Naive thymus-derived CD4-positive, alpha-beta T cell (primary cell): ENCODE measurements at regions not wholly inside any gene's neighbourhood (a gene's known extent, or its start where the extent isn't known, plus 50 kb on each side); places are given as distances from the start of the nearest gene placed in this dataset.
"Not testable (repeated sequence)": the region's sequence is repeated elsewhere in the genome, so short reads cannot be mapped to it uniquely, and the experiment has no call there.

ENCODE experiments used
- ATAC-seq: fragments of 150-1000 bp; cut with Tn5 transposase; 2 replicates; pipeline ENCODE4 v1.10.0; 2021; ENCODE audit warnings: mild to moderate bottlenecking, moderate library complexity
- CTCF ChIA-PET: fragments of 350-600 bp; sonication (Branson Sonifier 250); formaldehyde crosslinking; loops from one replicate; lab custom pipeline; 2021; ENCODE audit warnings: antibody characterized with exemption; lab: Charles Lee
- POLR2A ChIA-PET: fragments of 350-600 bp; sonication (Branson Sonifier 250); formaldehyde crosslinking; loops from one replicate; lab custom pipeline; 2021; ENCODE audit warnings: antibody characterized with exemption, inconsistent platforms; lab: Charles Lee
- DNase-seq, 9 donors: peaks; one replicate each; pipeline versions ENCODE4 v3.0.0 to v3.0.0-alpha.2; 2020 to 2022; ENCODE audit warnings: mixed read lengths in 1 of 9
- H3K27ac ChIP-seq: one replicate; pipeline ENCODE4 v1.7.0; 2013; ENCODE audit warnings: mild to moderate bottlenecking, low read depth, low read length, moderate library complexity
- H3K27me3 ChIP-seq, 2 donors: one replicate each; pipeline ENCODE4 v1.7.0; 2013; ENCODE audit warnings: low read length in 2 of 2, mild to moderate bottlenecking in 2 of 2, moderate library complexity in 2 of 2; ENCODE audit not compliant: control insufficient read depth in 2 of 2, insufficient read depth in 2 of 2
- H3K36me3 ChIP-seq, 3 experiments: 1 replicate in 2 of 3; 2 replicates in 1 of 3; pipeline ENCODE4 v1.7.0; 2013; ENCODE audit warnings: low read length in 3 of 3, mild to moderate bottlenecking in 3 of 3, moderate library complexity in 1 of 3; ENCODE audit not compliant: insufficient read depth in 3 of 3, control insufficient read depth in 2 of 3
- H3K4me1 ChIP-seq, 2 donors: one replicate each; pipeline ENCODE4 v1.7.0; 2013; ENCODE audit warnings: low read length in 2 of 2, mild to moderate bottlenecking in 2 of 2, moderate library complexity in 1 of 2; ENCODE audit not compliant: control insufficient read depth in 2 of 2, insufficient read depth in 2 of 2
- H3K4me3 ChIP-seq: 2 replicates; pipeline ENCODE4 v1.7.0; 2013; ENCODE audit warnings: mild to moderate bottlenecking, low read length
- H3K9me3 ChIP-seq, 3 experiments: 1 replicate in 2 of 3; 2 replicates in 1 of 3; pipeline ENCODE4 v1.7.0; 2013; ENCODE audit warnings: low read length in 3 of 3; ENCODE audit not compliant: control insufficient read depth in 2 of 3
- H3K27ac Mint-ChIP-seq, 9 donors: one replicate each; pipeline ENCODE4 v1.8.0; 2020 to 2022; ENCODE audit warnings: mixed read lengths in 9 of 9, mild to moderate bottlenecking in 8 of 9, moderate library complexity in 5 of 9, inconsistent platforms in 2 of 9
- H3K27me3 Mint-ChIP-seq, 5 donors: one replicate each; pipeline ENCODE4 v1.8.0; 2021 to 2022; ENCODE audit warnings: mixed read lengths in 5 of 5, mild to moderate bottlenecking in 1 of 5
- H3K36me3 Mint-ChIP-seq, 5 donors: one replicate each; pipeline ENCODE4 v1.8.0; 2020 to 2022; ENCODE audit warnings: mixed read lengths in 5 of 5, mild to moderate bottlenecking in 3 of 5, inconsistent platforms in 1 of 5
- H3K4me1 Mint-ChIP-seq, 7 donors: one replicate each; pipeline ENCODE4 v1.8.0; 2020 to 2022; ENCODE audit warnings: mixed read lengths in 7 of 7, mild to moderate bottlenecking in 3 of 7, inconsistent platforms in 1 of 7
- H3K4me3 Mint-ChIP-seq, 10 donors: one replicate each; pipeline ENCODE4 v1.8.0; 2020 to 2022; ENCODE audit warnings: mild to moderate bottlenecking in 10 of 10, mixed read lengths in 10 of 10, moderate library complexity in 6 of 10, inconsistent platforms in 2 of 10
- H3K9me3 Mint-ChIP-seq, 11 donors: one replicate each; pipeline ENCODE4 v1.8.0; 2020 to 2022; ENCODE audit warnings: mixed read lengths in 11 of 11, mild to moderate bottlenecking in 4 of 11, inconsistent platforms in 1 of 11, moderate library complexity in 1 of 11
- intact Hi-C, 2 donors: fragments of 100-400 bp; cut with micrococcal nuclease; formaldehyde crosslinking; loops; one replicate each; pipeline ENCODE4 v1.15.1; 2023

DNA sequence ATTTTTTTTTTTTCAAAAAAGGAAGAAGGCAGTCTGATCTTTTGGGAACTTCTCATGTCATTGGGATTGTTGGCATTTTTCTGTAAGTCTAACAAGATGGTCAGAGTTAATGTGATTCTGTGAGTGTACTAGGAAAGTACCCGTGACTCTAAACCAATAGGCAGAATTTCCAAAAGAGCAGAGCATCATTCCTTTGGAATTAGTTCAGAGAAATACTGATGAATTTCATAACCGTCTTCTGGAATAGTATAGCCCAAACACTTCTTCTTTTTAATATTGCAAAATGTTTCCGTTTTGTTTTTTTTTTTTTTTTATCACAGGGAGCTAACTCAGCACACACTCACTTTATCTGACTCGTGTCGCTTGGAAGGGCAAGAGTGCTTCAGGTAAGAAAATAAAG is 407.4 kb downstream of the DTWD2 start:
- H3K4me1 ChIP-seq = no peaks in the 10 kb centered on the region
- Mint-ChIP-seq H3K27ac (no peak overlapping the region), H3K4me1 (no peaks in the 10 kb centered on the region), H3K27me3 (no peaks in the 10 kb centered on the region), H3K4me3 (no peak overlapping the region), H3K9me3 (peaks cover 0 to 6% (median 0%) of the 10 kb centered on the region in 11 donors), H3K36me3 (no peaks in the 10 kb centered on the region)
- no peaks in the 10 kb centered on the region for H3K27me3 ChIP-seq
- H3K4me3 ChIP-seq = no peak overlapping the region
- ATAC-seq (no peak), DNase-seq (no peak)
- H3K36me3 ChIP-seq = no peaks in the 10 kb centered on the region
- no peak overlapping the region for H3K27ac ChIP-seq
- ChIA-PET POLR2A (no interaction called here), CTCF (no interaction called here)
- intact Hi-C loops = no loop called here
- H3K9me3 ChIP-seq = no peaks in the 10 kb centered on the region

DNA sequence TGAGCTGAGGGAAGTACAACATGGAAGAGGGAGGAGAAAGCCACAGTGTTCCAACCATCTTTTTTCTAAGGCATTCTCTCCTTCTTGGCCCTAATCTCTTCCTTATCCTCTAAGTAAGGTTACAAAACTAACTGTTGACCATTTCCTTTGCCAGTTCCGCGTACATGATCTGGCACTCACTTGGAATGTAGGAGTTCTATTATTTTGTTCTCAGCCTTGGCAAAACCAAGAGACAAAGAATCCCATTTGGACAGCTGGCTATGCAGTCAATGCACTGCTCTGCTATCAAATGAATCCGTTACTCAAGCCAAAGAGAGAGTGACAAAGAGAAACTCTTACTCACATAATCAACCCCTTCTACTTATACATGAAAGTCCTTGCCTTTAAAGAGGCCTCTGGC is 410.3 kb downstream of the DTWD2 start:
- Histone ChIP-seq H3K36me3 (no peaks in the 10 kb centered on the region), H3K4me3 (no peak overlapping the region), H3K27ac (no peak overlapping the region), H3K27me3 (no peaks in the 10 kb centered on the region), H3K4me1 (no peaks in the 10 kb centered on the region), H3K9me3 (no peaks in the 10 kb centered on the region)
- ATAC-seq = no peak
- DNase-seq = no peak
- H3K4me3 Mint-ChIP-seq = no peak overlapping the region
- ChIA-PET CTCF (no interaction called here), POLR2A (no interaction called here)
- no peaks in the 10 kb centered on the region for H3K4me1 Mint-ChIP-seq
- H3K36me3 Mint-ChIP-seq = no peaks in the 10 kb centered on the region
- intact Hi-C loops = no loop called here
- peaks cover 0 to 8% (median 0%) of the 10 kb centered on the region in 11 donors for H3K9me3 Mint-ChIP-seq
- no peaks in the 10 kb centered on the region for H3K27me3 Mint-ChIP-seq
- H3K27ac Mint-ChIP-seq = no peak overlapping the region

DNA sequence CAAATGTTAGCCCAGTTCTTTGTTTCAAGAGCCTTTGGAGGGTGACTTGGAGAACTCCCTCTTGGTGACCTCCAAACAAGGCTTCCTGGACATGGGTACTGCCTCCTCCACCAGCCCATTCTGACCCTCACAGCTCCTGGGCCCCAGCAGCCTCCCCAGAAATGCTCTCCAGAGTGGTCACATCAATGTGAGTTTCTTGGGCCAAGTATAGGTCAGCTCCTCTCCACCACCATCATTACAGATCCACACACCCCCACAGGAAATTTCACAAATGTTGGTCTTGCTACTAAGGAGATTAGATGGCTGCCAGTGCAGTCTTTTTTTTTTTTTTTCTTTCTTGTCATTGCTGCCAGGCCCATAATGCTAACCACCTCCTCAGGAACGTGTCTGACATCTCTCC is 410.7 kb downstream of the DTWD2 start:
- Mint-ChIP-seq H3K36me3 (no peaks in the 10 kb centered on the region), H3K4me1 (no peaks in the 10 kb centered on the region), H3K27me3 (peaks cover 0 to 4% (median 0%) of the 10 kb centered on the region in 5 donors), H3K4me3 (no peak overlapping the region), H3K9me3 (peaks cover 0 to 10% (median 0%) of the 10 kb centered on the region in 11 donors), H3K27ac (no peak overlapping the region)
- CTCF ChIA-PET = no interaction called here
- intact Hi-C loops = no loop called here
- no peaks in the 10 kb centered on the region for H3K9me3 ChIP-seq
- no peak overlapping the region for H3K27ac ChIP-seq
- POLR2A ChIA-PET = no interaction called here
- ATAC-seq (no peak), DNase-seq (no peak)
- H3K4me3 ChIP-seq = no peak overlapping the region
- H3K27me3 ChIP-seq = no peaks in the 10 kb centered on the region
- H3K36me3 ChIP-seq = no peaks in the 10 kb centered on the region
- H3K4me1 ChIP-seq = no peaks in the 10 kb centered on the region

DNA sequence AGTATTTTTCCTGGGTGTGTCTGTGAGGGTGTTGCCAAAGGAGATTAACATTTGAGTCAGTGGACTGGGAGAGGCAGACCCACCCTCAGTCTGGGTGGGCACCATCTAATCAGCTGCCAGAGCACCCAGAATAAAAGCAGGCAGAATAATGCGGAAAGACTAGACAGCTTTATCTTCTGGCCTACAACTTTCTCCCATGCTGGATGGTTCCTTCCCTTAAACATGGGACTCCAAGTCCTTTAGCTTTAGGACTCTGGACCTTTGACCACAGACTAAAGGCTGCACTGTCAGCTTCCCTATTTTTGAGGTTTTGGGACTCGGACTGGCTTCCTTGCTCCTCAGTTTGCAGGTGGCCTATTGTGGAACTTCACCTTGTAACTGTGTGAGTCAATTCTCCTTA is 418.1 kb downstream of the DTWD2 start:
- H3K27me3 ChIP-seq, H3K4me1 ChIP-seq, H3K36me3 ChIP-seq, intact Hi-C loops, DNase-seq, H3K27ac ChIP-seq, H3K4me3 Mint-ChIP-seq, CTCF ChIA-PET, H3K27ac Mint-ChIP-seq, H3K27me3 Mint-ChIP-seq, H3K4me3 ChIP-seq, POLR2A ChIA-PET, H3K9me3 ChIP-seq, ATAC-seq, H3K4me1 Mint-ChIP-seq, H3K36me3 Mint-ChIP-seq: not testable (repeated sequence)
- H3K9me3 Mint-ChIP-seq = peaks cover 0 to 12% (median 0%) of the 10 kb centered on the region in 11 donors

DNA sequence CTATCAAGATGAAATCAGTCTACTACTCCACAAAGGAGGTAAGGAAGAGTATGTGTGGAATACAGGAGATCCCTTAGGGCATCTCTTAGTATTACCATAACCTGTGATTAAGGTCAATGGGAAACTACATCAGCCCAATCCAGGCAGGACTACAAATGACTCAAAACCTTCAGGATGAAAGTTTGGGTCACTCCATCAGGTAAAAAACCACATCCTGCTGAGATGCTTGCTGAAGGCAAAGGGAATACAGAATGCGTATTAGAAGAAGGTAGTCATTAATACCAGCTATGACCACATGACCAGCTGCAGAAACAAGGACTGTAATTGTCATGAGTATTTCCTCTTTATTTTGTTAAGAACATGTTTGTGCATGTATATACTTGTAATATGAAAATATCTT is 418.8 kb downstream of the DTWD2 start:
- H3K36me3 Mint-ChIP-seq, H3K9me3 ChIP-seq, POLR2A ChIA-PET, DNase-seq, H3K27ac Mint-ChIP-seq, H3K4me3 Mint-ChIP-seq, H3K27ac ChIP-seq, H3K4me1 ChIP-seq, CTCF ChIA-PET, ATAC-seq, H3K9me3 Mint-ChIP-seq, H3K27me3 ChIP-seq, H3K27me3 Mint-ChIP-seq, H3K4me1 Mint-ChIP-seq, intact Hi-C loops, H3K36me3 ChIP-seq, H3K4me3 ChIP-seq: not testable (repeated sequence)

DNA sequence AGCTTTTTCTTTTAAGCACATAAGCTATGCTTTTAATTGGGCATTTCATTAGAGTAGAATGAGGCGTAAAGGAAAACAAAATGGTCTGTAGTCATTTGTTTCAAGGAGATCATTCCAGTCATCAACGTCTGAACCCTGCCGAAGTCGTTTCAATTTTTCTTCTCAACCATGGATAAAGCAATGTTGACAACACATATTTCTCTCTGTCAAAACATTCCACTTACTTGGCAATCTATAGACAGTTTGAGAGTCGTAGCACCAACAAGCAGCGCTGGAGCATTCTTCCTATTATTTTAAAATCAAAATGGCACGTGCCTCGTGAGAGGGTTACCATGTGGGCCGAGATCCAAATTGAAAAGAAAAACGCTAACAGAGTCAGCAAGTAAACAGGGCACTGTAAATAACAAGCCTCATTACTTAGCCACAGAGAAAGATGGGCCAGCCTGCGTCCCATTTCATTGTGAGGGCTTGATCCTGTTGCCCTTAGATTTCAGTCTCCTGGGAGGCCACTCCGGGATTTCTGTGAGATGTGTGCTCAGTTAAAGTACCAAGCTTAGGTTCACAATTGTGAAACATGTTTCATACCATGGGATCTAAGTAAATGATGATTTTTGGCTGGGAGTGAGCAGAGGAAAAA is 422.9 kb downstream of the DTWD2 start:
- CTCF ChIA-PET = no interaction called here
- Mint-ChIP-seq H3K4me1 (no peaks in the 10 kb centered on the region), H3K27ac (no peak overlapping the region), H3K27me3 (no peaks in the 10 kb centered on the region), H3K9me3 (peaks cover 0 to 7% (median 0%) of the 10 kb centered on the region in 11 donors), H3K4me3 (no peak overlapping the region), H3K36me3 (no peaks in the 10 kb centered on the region)
- POLR2A ChIA-PET = no interaction called here
- no peak overlapping the region for H3K4me3 ChIP-seq
- DNase-seq (no peak), ATAC-seq (no peak)
- H3K27ac ChIP-seq = no peak overlapping the region
- H3K36me3 ChIP-seq = no peaks in the 10 kb centered on the region
- no peaks in the 10 kb centered on the region for H3K4me1 ChIP-seq
- intact Hi-C loops = no loop called here
- H3K27me3 ChIP-seq = no peaks in the 10 kb centered on the region
- H3K9me3 ChIP-seq = no peaks in the 10 kb centered on the region

DNA sequence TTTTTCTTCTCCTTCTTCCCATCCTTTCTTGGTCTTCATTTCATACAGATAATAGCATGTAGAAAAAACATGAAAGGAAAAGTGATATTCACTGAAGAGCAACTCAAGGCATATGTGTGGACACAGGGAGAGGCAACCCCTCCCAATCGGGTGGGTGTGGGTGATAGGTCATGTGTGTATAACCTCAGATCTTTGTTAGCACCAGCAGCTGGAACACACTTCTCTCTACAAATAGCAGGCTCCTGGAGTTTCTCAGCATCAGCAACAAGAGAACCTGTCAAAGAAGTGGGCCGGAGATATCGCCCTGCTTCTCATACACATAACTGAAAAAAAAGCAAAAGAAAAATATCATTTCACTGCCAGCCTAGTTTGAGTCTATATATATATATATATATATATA is 426.4 kb downstream of the DTWD2 start:
- no peaks in the 10 kb centered on the region for H3K9me3 ChIP-seq
- Mint-ChIP-seq H3K4me3 (no peak overlapping the region), H3K27me3 (no peaks in the 10 kb centered on the region), H3K9me3 (peaks cover 0 to 3% (median 0%) of the 10 kb centered on the region in 11 donors), H3K4me1 (no peaks in the 10 kb centered on the region), H3K27ac (no peak overlapping the region), H3K36me3 (no peaks in the 10 kb centered on the region)
- no peak for DNase-seq
- H3K4me1 ChIP-seq = no peaks in the 10 kb centered on the region
- H3K4me3 ChIP-seq = no peak overlapping the region
- no peak for ATAC-seq
- H3K27ac ChIP-seq = no peak overlapping the region
- intact Hi-C loops = no loop called here
- H3K36me3 ChIP-seq = no peaks in the 10 kb centered on the region
- POLR2A ChIA-PET = no interaction called here
- no peaks in the 10 kb centered on the region for H3K27me3 ChIP-seq
- CTCF ChIA-PET = no interaction called here
